Activated T-cell treated with anti-CD3 and anti-CD28 coated beads for 48 hours (primary cell): ENCODE measurements at regions not wholly inside any gene's neighbourhood (a gene's known extent, or its start where the extent isn't known, plus 50 kb on each side); places are given as distances from the start of the nearest gene placed in this dataset.

Experiments
- DNase-seq: peaks from one replicate; pipeline ENCODE4 v3.0.0-alpha.2; 2020; ENCODE audit warnings: low read depth

- DNase-seq: no peak
Measured at GRCh38 chr6:138577151-138577915, 78.0 kb upstream of the NHSL1 start.

DNA sequence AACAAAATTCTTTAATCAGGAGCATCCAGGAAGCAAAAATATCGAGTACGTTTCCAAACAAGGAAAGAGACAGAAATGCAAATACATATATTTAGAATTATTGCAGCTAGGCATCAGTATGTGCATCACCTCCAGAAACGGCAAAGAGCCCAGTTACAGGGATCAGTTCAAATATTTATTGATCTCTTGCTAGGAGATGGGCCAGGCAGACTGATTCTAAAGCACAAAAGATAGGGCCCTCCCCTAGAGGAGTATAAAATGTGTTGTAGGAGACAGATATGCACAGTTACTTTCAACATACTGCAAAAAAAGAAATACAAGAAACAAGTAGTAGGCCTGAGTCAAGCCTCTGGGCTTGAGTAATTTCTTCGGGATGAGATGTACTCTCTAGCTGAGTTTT is 80.7 kb upstream of the NHSL1 start:
- no peak for DNase-seq

- DNase-seq: no peak
Measured at GRCh38 chr6:138580801-138581200, 81.5 kb upstream of the NHSL1 start.

- DNase-seq: no peak
Measured at GRCh38 chr6:138582573-138582972, 83.3 kb upstream of the NHSL1 start.

DNA sequence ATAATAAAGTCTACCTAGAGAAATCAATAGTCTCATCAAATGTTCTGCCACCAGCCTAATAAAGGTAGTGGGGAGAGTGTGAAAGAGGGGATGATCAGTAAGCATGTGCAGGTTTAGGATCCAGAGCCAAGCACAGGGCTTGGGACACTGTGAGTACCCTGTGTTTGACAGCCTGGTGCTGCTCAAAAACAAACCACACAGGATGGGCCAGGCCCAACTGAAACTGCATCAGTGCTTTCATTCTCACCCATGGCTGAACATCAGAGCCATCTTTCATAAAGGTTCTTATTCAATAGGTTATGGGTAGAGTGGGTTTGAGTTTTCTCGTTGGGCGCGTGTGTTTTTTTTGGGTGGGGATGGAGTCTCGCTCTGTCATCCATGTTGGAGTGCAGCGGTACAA is 87.3 kb upstream of the NHSL1 start:
- DNase-seq: no peak

- DNase-seq: peak; percentile 38
Measured at GRCh38 chr6:138588805-138589434, 89.6 kb upstream of the NHSL1 start.

DNA sequence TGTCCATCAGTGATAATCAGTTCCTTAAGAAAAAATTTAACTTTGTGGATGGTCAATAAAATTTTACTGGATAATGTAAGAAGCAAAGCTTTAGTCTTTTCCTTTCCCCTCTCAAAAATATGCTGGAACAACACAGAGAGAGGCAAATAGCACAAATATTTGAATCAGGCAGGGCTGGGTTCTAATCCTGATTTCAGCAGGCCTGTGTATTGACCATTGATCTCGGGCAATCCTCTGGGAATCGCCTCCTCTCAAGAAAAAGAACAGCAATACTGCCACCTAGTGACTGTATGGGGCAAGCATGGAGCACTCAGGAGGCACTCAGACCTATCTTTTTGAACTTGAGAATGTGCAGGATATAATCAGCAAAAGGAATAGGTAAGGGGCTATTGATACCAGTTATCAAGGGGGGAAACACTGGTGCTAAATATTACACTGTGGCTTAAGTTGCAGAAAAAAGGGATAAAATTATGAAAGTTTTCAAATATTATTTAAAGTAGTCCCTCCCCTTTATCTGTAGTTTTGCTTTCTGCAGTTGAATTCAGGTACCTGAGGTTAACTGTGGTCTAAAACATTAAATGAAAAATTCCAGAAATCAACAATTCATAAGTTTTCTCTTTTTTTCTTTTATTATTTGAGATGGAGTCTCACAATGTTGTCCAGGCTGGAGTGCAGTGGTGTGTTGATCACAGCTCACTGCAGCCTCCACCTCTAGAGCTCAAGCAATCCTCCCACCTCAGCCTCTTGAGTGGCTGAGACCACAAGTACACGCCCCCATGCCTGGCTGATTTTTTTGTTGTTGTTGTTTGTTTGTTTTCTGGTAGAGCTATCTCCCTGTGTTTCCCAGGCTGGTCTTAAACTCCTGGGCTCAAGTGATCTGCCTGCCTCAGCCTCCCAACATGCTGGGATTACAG is 91.8 kb upstream of the NHSL1 start:
- no peak for DNase-seq

- no peak for DNase-seq
Measured at GRCh38 chr6:138592749-138593123, 93.4 kb upstream of the NHSL1 start.

DNA sequence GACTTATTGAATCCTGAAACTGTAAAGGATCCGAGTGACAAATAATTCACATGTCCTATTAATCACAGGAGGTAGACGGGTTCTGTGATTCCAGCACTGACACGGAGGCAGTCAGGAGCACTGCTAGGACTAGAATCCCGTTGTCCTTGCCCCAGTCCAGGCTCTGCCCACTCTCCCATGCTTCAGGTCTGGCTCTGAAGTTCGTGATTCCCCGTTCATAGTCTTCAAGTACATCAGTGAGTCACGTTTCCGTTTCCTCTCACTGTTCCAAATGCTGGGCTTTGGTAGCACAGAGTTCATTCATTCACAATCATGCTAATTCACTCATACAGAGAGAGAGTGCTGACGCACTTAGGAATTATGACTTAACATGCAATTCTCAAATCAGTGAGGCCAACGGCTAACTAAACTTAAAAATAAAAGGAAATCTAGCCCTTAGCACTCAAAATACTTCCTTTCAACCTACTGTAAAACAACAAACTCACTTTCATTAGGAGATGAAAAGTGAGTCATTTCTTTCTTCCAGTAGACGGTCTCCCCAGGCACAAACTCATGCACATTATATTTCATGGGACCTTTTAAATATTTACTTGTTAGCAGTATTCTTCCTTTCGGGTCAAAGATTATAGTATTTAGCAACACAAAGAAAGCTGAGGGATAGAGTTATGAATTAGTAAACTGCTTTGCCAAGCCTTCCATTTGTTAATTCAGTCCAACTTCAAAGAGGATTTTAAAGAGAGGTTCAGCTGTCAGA is 94.0 kb upstream of the NHSL1 start:
- DNase-seq: peak; percentile 12

- DNase-seq: no peak
Measured at GRCh38 chr6:138593909-138594757, 94.8 kb upstream of the NHSL1 start.

DNA sequence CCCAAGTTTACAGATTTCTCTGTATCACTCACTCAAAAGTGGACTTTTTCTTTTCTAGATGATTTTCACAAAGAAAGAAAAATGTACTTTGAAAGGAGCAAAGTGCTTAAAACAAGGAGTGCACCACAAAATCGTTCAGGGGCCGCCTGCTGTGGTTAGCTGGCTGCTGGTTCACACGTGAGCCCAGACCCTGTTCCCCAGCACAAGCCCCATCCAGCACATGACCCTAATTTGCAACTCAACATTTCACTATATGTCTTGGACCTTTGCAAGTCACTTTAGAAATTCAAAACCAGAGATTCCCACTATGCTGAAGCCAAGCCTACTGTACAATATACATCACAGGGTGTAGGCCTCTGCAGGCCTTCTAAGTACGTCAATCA is 95.5 kb upstream of the NHSL1 start:
- no peak for DNase-seq

- no peak for DNase-seq
Measured at GRCh38 chr6:138596126-138596525, 96.8 kb upstream of the NHSL1 start.

GRCh38 chr6:138596591-138596990 is 97.3 kb upstream of the NHSL1 start:
- no peak for DNase-seq

GRCh38 chr6:138597336-138597735 is 98.0 kb upstream of the NHSL1 start:
- DNase-seq: no peak

DNA sequence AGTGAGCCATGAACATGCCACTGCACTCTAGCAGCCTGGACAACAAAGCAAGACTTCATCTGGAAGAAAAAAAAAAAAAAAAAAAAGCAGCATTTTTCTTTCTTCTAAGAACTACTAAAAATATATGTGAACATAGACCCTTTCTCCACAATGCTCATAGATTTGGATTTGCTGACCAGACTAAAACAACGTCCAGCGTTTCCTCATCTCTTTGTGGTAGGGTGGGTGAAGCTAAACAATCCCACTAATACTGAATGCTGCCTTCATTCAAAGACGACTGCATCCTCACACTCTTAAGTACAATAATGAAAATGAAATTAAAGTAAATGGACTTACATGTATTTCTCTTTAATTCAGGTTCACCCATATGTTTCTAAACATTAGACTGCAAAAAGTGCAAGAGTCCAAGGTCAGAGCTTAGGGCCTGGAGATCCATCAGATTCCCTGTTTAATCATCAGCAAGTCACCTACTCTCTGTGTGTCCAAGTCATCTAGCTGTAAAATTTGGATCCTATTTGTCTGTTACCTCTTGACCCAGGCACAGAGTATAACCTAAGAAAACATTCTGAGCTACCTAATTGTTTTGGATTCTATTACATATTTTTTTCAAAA is 99.4 kb upstream of the NHSL1 start:
- DNase-seq: no peak

- no peak for DNase-seq
Measured at GRCh38 chr6:138600261-138600660, 101.0 kb upstream of the NHSL1 start.

DNA sequence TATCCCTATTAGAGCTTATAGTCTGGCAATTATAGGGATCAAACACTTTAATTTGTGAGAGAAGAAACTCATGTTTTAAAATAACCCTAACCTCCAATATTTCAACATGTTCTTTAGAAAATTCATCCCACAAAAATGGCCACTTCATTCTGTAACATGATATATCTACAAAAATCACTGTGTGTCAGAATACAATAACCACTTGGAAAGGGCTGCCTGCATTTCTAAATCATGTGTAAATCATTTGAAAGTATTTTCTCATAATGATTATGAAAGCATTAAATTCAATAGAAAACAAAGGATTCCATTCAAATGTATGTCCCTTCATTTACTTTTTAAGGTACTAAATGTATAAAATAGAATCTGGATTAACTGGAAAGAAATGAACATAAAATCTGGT is 101.4 kb upstream of the NHSL1 start:
- no peak for DNase-seq

- DNase-seq: no peak
Measured at GRCh38 chr6:138601128-138601527, 101.8 kb upstream of the NHSL1 start.

GRCh38 chr6:138605958-138606357 is 106.7 kb upstream of the NHSL1 start:
- no peak for DNase-seq

- no peak for DNase-seq
Measured at GRCh38 chr6:138607478-138608433, 108.5 kb upstream of the NHSL1 start.
